ENCODE measurements at regions not wholly inside any gene's neighbourhood (a gene's known extent, or its start where the extent isn't known, plus 50 kb on each side); places are given as distances from the start of the nearest gene placed in this dataset.
A peak's percentile ranks its signal among the peaks of the same experiment; 100 is the strongest.

DNA sequence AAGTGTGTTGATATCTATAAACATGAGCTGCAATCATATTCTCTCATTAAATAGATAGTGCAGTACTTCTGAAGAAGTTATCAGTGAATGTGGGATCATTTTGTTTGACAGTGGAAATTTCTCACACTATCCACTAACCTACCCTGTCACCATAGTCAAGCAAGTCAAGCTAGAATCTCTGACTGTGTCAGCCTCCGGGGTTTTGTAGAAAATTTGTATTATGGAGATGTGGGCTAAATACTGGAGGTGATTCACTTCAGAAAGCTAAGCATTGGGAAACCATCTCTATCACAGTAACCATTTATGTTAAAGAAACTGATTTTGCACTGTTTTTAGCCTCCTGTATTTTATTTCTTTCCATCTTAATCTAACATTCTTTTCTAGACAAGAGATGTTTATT lies 126.6 kb upstream of the CREB1 start:
- Histone ChIP-seq H3K9me2 (ENCODE audit: insufficient read depth) (no peaks in the 10 kb centered on the region), H3K4me3 (no peak overlapping the region), H2AFZ (no peak overlapping the region), H3K9ac (no peak overlapping the region), H3K36me3 (ENCODE audit: low read depth) (no peaks in the 10 kb centered on the region), H4K20me1 (ENCODE audit: insufficient read depth) (no peaks in the 10 kb centered on the region), H3K27ac (no peak overlapping the region), H3K79me2 (ENCODE audit: insufficient read depth) (no peaks in the 10 kb centered on the region), H3F3A (ENCODE audit: insufficient read depth) (peaks cover 5% of the 10 kb centered on the region; the same call in 1 of the 2 replicates), H3K4me2 (ENCODE audit: unreplicated experiment) (no peak overlapping the region), H3K4me1 (ENCODE audit: insufficient read depth) (peaks cover 12% of the 10 kb centered on the region), H3K27me3 (replicated peaks; ENCODE audit: insufficient read depth) (no peaks in the 10 kb centered on the region), H3K9me3 (ENCODE audit: low read depth) (no peaks in the 10 kb centered on the region)
- WGBS, 2 experiments (ENCODE audit: low coverage in 1 of 2, low lambda C conversion rate in 2 of 2, missing lambda C conversion rate in 2 of 2): 86 to 93% methylated on average over 1 of the region's 1 CpG
- in situ Hi-C loops (cut with MboI): no loop called here
- peak; percentile 24 for DNase-seq
- no peak for TF ChIP-seq EZH2phosphoT487 (IDR thresholded peaks at IDR 0.05; ENCODE audit: insufficient read depth, low read depth)
- TF ChIP-seq EZH2 (IDR thresholded peaks at IDR 0.05; ENCODE audit: insufficient read depth, poor library complexity, severe bottlenecking): no peak

DNA sequence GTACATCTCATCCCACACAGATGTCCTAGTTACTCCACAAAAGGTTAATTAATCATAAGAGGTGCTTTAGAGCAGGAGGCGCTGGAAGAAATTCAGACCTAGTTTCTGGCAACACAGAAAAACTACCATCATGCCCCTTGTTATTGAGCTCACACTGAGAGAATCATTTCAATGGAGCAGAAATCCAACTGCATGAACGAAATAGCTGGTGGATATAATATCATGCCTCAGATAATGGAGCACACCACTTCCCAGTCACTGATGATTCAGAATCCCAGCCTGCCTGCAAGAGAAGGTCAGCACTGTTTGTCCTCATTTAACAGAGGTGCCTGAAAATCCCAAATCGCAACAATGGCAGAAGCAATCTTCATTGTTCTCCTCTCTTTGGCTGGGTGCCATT lies 125.8 kb upstream of the CREB1 start:
- WGBS, 2 experiments (ENCODE audit: low coverage in 1 of 2, low lambda C conversion rate in 2 of 2, missing lambda C conversion rate in 2 of 2): 98 to 100% methylated on average over 3 of the region's 3 CpGs

DNA sequence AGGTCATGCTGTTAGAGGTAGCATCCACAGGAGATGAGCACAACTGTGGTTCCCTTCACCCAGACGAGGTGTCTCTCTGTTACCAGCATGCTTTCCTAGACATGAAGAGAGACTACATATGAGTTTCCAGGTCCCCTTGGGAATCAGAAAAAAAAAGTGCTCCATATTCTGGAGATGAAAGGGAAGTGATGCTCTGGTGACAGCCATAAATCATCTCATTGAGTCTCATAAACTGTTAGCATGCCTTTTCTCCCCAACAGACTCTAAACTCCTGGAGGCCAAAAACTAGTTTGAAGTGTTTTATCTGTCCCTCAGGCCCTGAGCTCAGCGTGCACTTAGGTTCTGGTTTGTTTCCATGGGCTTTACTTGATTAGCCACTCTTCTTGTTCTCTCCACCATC lies 124.6 kb upstream of the CREB1 start:
- Histone ChIP-seq H2AFZ (no peak overlapping the region), H3K4me1 (ENCODE audit: insufficient read depth) (peaks cover 12% of the 10 kb centered on the region), H3K4me2 (ENCODE audit: unreplicated experiment) (no peak overlapping the region), H3K9ac (no peak overlapping the region), H3K4me3 (no peak overlapping the region), H3K79me2 (ENCODE audit: insufficient read depth) (no peaks in the 10 kb centered on the region), H4K20me1 (ENCODE audit: insufficient read depth) (no peaks in the 10 kb centered on the region), H3K36me3 (ENCODE audit: low read depth) (no peaks in the 10 kb centered on the region), H3K9me2 (ENCODE audit: insufficient read depth) (no peaks in the 10 kb centered on the region), H3F3A (ENCODE audit: insufficient read depth) (no peaks in the 10 kb centered on the region; the same call in 1 of the 2 replicates), H3K27ac (no peak overlapping the region), H3K27me3 (replicated peaks; ENCODE audit: insufficient read depth) (no peaks in the 10 kb centered on the region), H3K9me3 (ENCODE audit: low read depth) (no peaks in the 10 kb centered on the region)
- in situ Hi-C loops (cut with MboI): no loop called here
- no peak for DNase-seq
- 97 to 98% methylated on average over 2 of the region's 2 CpGs for WGBS, 2 experiments (ENCODE audit: low coverage in 1 of 2, low lambda C conversion rate in 2 of 2, missing lambda C conversion rate in 2 of 2)
- TF ChIP-seq EZH2phosphoT487 (IDR thresholded peaks at IDR 0.05; ENCODE audit: insufficient read depth, low read depth) (no peak), EZH2 (IDR thresholded peaks at IDR 0.05; ENCODE audit: insufficient read depth, poor library complexity, severe bottlenecking) (no peak)

More for the DNA sequence above, 125.8 kb upstream of the CREB1 start:
- H3K36me3 ChIP-seq (ENCODE audit: low read depth): no peaks in the 10 kb centered on the region
- in situ Hi-C loops (cut with MboI): no loop called here
- no peaks in the 10 kb centered on the region for H4K20me1 ChIP-seq (ENCODE audit: insufficient read depth)
- no peak overlapping the region for H3K9ac ChIP-seq
- H3K4me2 ChIP-seq (ENCODE audit: unreplicated experiment): no peak overlapping the region
- H2AFZ ChIP-seq: no peak overlapping the region
- no peak overlapping the region for H3K27ac ChIP-seq
- no peaks in the 10 kb centered on the region for H3K27me3 ChIP-seq (replicated peaks; ENCODE audit: insufficient read depth)
- H3K4me1 ChIP-seq (ENCODE audit: insufficient read depth): peaks cover 12% of the 10 kb centered on the region
- no peak for TF ChIP-seq EZH2phosphoT487 (IDR thresholded peaks at IDR 0.05; ENCODE audit: insufficient read depth, low read depth)
- no peak for TF ChIP-seq EZH2 (IDR thresholded peaks at IDR 0.05; ENCODE audit: insufficient read depth, poor library complexity, severe bottlenecking)
- H3K9me2 ChIP-seq (ENCODE audit: insufficient read depth): no peaks in the 10 kb centered on the region
- no peaks in the 10 kb centered on the region for H3K9me3 ChIP-seq (ENCODE audit: low read depth)
- H3F3A ChIP-seq (ENCODE audit: insufficient read depth): no peaks in the 10 kb centered on the region; the same call in 1 of the 2 replicates
- H3K4me3 ChIP-seq: no peak overlapping the region
- no peaks in the 10 kb centered on the region for H3K79me2 ChIP-seq (ENCODE audit: insufficient read depth)
- DNase-seq: no peak

DNA sequence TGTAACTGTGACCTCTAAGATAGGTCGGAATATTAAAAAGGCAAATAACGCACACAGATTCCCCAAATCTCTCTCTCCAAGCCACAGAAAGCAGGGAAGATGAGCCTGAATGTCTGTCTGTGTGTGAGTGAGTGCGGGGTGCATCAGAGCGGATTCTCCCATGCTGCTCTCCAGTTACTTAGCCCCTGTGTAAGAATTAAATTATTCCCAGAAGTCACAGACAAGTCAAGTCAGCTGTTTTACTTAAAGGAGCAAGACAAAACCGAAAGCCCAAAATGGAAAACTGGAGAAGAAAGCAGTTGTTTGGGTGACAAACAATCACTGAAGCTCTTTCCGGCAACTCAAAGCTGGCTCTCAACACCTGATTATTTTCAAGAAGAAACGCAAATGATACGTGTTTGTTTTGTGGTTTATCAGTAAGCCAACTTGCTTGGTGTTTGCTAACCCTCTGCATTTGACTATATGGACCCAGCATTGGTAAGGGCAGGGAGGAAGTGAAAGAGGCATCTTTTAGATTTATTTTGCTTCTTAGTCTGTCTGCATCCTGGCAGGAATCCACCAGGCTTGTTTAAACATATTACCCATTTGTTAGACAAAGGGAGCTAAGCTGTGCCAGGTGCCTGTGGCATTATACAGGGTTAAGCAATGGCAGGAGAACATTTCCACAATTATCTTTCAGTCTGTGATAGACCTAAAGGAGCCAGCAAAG lies 121.5 kb upstream of the CREB1 start:
- Histone ChIP-seq H4K20me1 (ENCODE audit: insufficient read depth) (no peaks in the 10 kb centered on the region), H3K4me3 (peak overlapping the region; percentile 57), H3K4me2 (ENCODE audit: unreplicated experiment) (peak overlapping the region; percentile 80), H3K9ac (peak overlapping the region; percentile 55), H3K9me3 (ENCODE audit: low read depth) (no peaks in the 10 kb centered on the region), H3F3A (ENCODE audit: insufficient read depth) (no peaks in the 10 kb centered on the region; the same call in 1 of the 2 replicates), H3K27ac (peak overlapping the region; percentile 4; the same call in 1 of the 2 replicates), H2AFZ (peak overlapping the region; percentile 94), H3K27me3 (replicated peaks; ENCODE audit: insufficient read depth) (no peaks in the 10 kb centered on the region), H3K79me2 (ENCODE audit: insufficient read depth) (no peaks in the 10 kb centered on the region), H3K4me1 (ENCODE audit: insufficient read depth) (peaks cover 12% of the 10 kb centered on the region), H3K9me2 (ENCODE audit: insufficient read depth) (no peaks in the 10 kb centered on the region), H3K36me3 (ENCODE audit: low read depth) (no peaks in the 10 kb centered on the region)
- WGBS, 2 experiments (ENCODE audit: low coverage in 1 of 2, low lambda C conversion rate in 2 of 2, missing lambda C conversion rate in 2 of 2): 11 to 12% methylated on average over 8 of the region's 8 CpGs
- peak; percentile 47 for DNase-seq
- TF ChIP-seq EZH2phosphoT487 (IDR thresholded peaks at IDR 0.05; ENCODE audit: insufficient read depth, low read depth) (no peak), EZH2 (IDR thresholded peaks at IDR 0.05; ENCODE audit: insufficient read depth, poor library complexity, severe bottlenecking) (no peak)
- in situ Hi-C loops (cut with MboI): no loop called here
